COLO829 (cell line): ENCODE measurements at regions not wholly inside any gene's neighbourhood (a gene's known extent, or its start where the extent isn't known, plus 50 kb on each side); places are given as distances from the start of the nearest gene placed in this dataset.
"Not testable (repeated sequence)": the region's sequence is repeated elsewhere in the genome, so short reads cannot be mapped to it uniquely, and the experiment has no call there.

Experiments
- DNase-seq: peaks from one replicate; pipeline ENCODE4 v3.0.0; 2012; ENCODE audit warnings: low spot score

GRCh38 chr20:26373066-26373465 lies 676.4 kb upstream of the ZNF337 start:
- DNase-seq: not testable (repeated sequence)

GRCh38 chr20:26354511-26354910 lies 657.9 kb upstream of the ZNF337 start:
- no peak for DNase-seq

- no peak for DNase-seq
Measured at GRCh38 chr20:26347396-26347795, 650.7 kb upstream of the ZNF337 start.

GRCh38 chr20:26340460-26341065 lies 643.9 kb upstream of the ZNF337 start:
- not testable (repeated sequence) for DNase-seq

DNA sequence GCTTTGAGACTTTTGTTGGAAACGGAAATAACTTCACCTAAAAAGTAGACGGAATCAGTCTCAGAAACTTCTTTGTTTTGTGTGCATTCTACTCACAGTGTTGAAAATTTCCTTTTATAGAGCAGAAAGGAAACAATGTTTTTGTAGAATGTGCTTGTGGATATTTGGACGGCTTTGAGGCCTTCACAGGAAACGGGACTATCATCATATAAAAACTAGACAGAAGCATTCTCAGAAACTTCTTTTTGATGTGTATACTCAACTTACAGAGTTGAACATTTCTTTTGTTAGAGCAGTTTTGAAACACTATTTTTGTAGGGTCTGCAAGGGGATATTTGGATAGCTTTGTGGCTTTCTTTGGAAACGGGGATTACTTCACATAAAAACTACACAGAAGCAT lies 627.5 kb upstream of the ZNF337 start:
- no peak for DNase-seq

DNA sequence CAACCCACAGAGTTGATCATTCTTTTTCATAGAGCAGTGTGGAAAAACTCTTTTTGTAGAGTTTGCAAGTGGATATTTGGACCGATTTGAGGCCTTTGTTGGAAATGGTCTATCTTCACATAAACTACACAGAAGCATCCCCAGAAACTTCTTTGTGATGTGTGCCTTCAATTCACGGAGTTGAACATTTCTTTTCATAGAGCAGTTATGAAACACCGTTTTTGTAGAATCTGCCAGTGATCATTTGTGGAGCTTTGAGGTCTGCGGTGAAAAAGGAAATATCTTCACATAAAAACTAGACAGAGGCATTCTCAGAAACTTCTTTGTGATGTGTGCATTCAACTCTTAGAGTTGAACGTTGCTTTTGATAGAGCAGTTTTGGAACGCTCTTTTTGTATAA lies 618.4 kb upstream of the ZNF337 start:
- DNase-seq: no peak

DNA sequence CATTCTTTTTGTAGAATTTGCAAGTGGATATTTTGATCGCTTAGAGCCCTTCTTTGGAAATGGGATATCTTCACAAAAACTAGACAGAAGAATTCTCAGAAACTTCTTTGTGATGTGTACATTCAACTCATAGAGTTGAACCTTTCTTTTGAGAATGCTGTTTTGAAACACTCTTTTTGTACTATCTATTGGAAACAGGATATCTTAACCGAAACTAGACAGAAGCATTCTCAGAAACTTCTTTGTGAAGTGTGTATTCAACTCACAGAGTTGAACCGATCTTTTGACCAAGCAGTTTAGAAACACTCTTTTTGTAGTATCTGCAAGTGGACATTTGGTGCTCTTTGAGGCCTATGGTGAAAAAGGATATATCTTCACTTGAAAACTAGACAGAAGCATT lies 613.1 kb upstream of the ZNF337 start:
- DNase-seq: not testable (repeated sequence)

- DNase-seq: no peak
Measured at GRCh38 chr20:26308961-26309360, 612.3 kb upstream of the ZNF337 start.

DNA sequence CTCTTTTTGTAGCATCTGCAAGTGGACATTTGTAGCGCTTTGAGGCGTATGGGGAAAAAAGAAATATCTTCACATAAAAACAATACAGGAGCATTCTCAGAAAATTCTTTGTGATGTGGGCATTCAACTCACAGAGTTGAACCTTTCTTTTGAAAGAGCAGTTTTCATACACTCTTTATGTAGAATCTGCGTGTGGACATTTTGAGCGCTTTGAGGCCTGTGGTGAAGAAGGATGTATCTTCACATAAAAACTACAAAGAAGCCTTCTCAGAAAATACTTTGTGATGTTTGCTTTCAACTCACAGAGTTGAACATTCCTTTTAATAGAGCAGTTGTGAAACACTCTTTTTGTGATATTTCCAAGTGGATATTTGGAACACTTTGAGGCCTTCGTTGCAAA lies 598.4 kb upstream of the ZNF337 start:
- no peak for DNase-seq

- DNase-seq: not testable (repeated sequence)
Measured at GRCh38 chr20:26288379-26289061, 591.9 kb upstream of the ZNF337 start.

DNA sequence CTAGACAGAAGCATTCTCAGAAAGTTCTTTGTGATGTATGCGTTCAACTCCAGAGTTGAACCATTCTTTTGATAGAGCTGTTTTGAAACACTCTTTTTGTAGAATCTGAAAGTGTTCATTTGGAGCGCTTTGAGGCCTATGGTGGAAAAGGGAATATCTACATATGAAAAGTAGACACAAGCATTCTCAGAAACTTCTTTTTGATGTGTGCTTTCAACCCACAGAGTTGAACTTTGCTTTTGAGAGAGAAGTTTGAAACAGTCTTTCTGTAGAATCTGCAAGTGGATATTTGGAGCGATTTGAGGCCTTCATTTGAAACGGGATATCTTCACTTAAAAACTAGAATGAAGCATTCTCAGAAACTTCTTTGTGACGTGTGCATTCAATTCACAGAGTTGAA lies 582.6 kb upstream of the ZNF337 start:
- no peak for DNase-seq

GRCh38 chr20:26277339-26277738 lies 580.7 kb upstream of the ZNF337 start:
- no peak for DNase-seq

GRCh38 chr20:26276554-26277210 lies 580.0 kb upstream of the ZNF337 start:
- no peak for DNase-seq

DNA sequence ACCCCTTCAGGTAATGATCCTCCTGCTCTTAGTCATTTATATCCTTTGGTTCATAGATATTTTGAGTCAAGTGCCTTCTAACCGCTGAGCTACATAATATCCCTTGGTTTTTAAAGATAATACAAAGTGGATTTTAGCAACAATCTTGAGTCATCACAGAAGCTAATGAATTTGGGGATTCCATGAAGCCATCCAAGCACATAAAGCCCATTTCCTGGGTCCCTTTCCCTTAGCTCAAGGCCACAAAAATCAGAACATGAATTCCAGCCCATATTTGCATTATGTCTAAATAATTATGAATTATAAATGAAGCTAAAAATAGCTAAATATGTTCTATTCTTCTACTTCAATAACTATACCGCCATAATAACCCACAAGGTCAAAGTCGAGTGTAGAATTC lies 572.1 kb upstream of the ZNF337 start:
- DNase-seq: not testable (repeated sequence)

DNA sequence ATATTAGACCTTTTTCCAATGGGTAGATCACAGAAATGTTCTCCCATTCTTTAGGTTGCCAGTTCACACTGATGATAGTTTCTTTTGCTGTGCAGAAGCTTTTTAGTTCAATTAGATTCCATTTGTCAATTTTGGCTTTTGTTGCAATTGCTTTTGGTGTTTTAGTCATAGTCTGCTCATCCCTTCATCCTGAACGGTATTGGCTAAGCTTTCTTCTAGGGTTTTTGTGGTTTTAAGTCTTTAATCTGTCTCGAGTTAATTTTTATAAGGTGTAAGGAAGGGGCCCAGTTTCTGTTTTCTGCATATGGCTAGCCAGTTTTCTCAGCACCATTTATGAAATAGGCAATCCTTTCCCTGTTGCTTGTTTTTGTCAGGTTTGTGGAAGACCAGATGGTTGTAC lies 564.3 kb upstream of the ZNF337 start:
- not testable (repeated sequence) for DNase-seq

DNA sequence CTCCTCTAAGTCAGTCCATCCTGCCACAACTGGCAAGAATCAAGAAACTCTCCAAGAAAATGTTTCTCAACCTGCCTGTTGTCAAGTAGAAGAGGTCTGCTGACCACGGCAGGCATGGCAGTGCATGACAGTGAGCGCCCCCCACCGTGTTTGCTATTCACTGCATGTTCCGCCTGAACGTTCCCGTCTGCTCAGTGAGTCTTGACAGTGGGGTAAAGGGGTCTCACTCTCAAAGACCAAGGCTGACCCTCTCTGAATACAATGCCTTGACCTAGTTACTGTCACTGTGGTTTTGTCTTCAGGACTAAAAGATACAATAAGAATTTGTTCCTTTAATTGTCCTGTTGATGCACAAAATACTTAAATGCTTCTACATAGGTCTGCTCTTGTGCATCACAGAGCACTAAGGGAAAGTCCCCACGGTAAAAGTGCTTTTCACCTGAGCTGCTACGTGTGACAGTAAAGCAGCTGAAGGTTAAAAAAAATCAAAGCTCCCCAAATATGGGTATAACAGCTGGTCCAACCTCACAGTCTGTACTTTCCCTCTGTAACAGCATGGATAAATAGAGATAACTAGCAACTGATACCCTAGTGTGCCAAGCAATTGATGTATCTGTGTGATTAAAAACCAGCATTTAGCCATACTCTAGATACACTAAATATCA lies 555.8 kb upstream of the ZNF337 start:
- DNase-seq: not testable (repeated sequence)

GRCh38 chr20:26251376-26251775 lies 554.7 kb upstream of the ZNF337 start:
- DNase-seq: not testable (repeated sequence)

DNA sequence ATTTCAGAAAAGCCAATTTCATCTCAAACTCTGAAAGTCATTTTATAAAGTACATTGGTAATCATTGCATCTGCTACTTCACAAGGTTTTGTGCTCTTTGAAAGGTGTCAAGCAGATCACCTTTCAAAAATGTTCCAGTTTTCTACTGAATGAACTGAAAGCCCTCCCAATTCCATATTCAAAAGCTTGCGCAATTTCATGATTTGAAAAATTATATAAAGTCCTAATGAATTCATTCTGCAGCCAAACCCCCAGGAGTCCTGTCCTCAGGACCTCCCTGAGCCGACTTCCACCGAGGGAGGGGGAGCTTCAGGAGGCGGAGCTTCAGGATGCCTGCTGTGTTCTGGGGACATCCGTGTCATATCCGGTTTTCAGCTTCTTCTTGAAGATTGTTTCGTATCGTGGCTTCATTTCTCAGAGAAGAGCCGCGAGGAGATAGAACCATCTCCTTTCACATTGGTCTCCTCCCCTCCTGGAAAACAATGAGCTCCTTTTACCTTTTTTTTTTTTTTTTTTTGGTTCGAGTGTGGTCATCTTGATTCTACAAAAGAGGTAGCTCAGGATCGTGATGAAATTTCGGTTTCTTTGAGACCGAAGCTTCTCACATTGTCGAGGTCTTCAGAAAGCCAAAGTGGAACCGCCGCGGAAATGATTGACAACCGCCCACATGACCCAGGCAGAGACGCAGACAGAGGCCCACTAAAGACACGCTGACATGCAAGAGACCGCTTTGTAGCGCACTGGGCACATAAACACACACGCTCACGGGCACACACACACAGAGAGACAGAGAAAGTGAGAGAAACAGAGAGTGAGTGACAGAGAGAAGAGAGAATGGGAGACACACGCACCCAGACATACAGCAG lies 553.8 kb upstream of the ZNF337 start:
- peak; percentile 19 for DNase-seq

- DNase-seq: no peak
Measured at GRCh38 chr20:26243731-26244130, 547.1 kb upstream of the ZNF337 start.

GRCh38 chr20:26220609-26221008 lies 524.0 kb upstream of the ZNF337 start:
- DNase-seq: not testable (repeated sequence)

DNA sequence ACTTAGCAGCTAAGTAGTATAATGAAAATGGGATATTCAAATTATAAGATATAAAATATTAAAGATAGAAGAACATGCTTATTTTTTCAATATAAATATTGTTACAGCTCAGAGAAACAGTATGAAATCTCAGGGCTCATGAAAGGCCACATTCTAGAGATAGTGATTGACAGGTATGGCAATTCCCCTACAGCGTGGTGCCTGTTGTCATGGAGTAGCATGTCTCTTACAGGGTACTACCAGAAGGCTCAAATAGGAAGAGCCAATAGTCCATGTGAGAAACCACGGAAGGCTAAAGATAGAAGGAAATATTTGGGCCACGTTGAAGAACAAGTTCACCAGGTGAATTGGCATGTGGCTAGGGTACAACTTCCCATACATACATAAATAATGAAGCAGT lies 522.9 kb upstream of the ZNF337 start:
- DNase-seq: not testable (repeated sequence)

GRCh38 chr20:26218301-26218700 lies 521.6 kb upstream of the ZNF337 start:
- DNase-seq: no peak
